HG03103 (cell line): ENCODE measurements at regions not wholly inside any gene's neighbourhood (a gene's known extent, or its start where the extent isn't known, plus 50 kb on each side); places are given as distances from the start of the nearest gene placed in this dataset.

Experiments
- ATAC-seq: cut with Tn5 transposase; IDR thresholded peaks from one replicate; pipeline ENCODE4 v1.9.1; 2021; ENCODE audit warnings: low read depth; ENCODE audit not compliant: unreplicated experiment

- no peak for ATAC-seq
Measured at GRCh38 chr12:85720308-85721033, 115.7 kb downstream of the RASSF9 start.

- ATAC-seq: no peak
Measured at GRCh38 chr12:85725991-85726390, 110.2 kb downstream of the RASSF9 start.

GRCh38 chr12:85733221-85733840, 102.9 kb downstream of the RASSF9 start:
- ATAC-seq: no peak

GRCh38 chr12:85733984-85734383, 102.2 kb downstream of the RASSF9 start:
- ATAC-seq: no peak

GRCh38 chr12:85740186-85740585, 96.0 kb downstream of the RASSF9 start:
- ATAC-seq: no peak

GRCh38 chr12:85741046-85741445, 95.2 kb downstream of the RASSF9 start:
- no peak for ATAC-seq

GRCh38 chr12:85747941-85748495, 88.2 kb downstream of the RASSF9 start:
- no peak for ATAC-seq
